Inflammatory macrophage (primary cell): ENCODE measurements at regions not wholly inside any gene's neighbourhood (a gene's known extent, or its start where the extent isn't known, plus 50 kb on each side); places are given as distances from the start of the nearest gene placed in this dataset.

Experiments used
- DNase-seq, 2 donors: peaks; one replicate each; pipeline ENCODE4 v3.0.0-alpha.2; 2020 to 2022

DNA sequence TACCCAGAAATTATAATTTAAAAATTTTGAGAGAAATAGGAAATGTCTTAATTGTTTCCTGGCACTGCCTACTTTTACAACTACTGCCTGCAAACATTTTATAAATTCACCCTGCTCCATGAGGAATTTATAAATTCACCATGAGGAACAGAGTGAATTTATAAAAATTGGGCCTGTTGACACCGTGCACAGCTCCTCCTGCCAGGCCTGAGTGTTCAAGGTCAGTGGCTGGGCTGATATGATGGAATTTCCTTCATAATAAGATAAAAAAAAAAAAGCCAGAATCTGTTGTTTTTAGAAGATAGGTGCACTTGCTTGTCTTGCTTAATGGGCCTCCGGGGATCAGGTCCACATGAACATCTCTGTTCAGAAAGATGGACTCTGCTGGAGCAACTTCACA is 151.7 kb upstream of the RASGEF1B start:
- no peak for DNase-seq

DNA sequence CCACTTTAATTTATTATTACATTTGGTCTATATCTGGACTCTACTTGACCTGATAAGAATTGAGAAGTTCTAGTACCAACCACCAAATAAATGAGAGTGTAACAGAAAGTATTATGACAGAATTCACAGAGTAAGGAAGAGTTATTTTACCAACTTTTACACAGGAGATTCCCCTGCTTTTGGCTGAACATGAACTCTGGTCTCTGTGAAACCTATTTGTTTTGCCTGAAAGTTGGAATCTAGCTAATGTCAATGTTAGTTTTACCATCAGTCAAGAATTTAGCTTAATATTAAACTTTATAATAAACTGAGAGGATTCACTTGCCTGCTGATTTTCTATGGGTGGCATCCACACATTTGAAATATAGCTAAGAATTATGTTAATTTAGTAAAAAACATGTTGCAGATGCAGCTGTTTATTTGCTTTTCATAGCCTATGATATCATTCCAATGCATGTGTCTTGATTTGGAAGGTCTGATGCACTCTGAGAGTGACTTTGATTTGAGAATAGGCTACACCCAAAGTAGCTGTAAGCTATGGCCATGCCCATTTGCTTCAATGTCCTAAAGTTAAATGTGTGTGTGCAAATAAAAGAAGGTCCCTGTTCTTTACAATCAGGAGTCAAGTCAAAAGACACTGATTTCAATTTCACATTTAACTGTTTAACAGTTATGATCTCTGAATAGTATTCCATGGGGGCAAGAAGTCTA is 150.9 kb upstream of the RASGEF1B start:
- no peak for DNase-seq

GRCh38 chr4:81622028-81622427 is 150.3 kb upstream of the RASGEF1B start:
- DNase-seq: no peak

DNA sequence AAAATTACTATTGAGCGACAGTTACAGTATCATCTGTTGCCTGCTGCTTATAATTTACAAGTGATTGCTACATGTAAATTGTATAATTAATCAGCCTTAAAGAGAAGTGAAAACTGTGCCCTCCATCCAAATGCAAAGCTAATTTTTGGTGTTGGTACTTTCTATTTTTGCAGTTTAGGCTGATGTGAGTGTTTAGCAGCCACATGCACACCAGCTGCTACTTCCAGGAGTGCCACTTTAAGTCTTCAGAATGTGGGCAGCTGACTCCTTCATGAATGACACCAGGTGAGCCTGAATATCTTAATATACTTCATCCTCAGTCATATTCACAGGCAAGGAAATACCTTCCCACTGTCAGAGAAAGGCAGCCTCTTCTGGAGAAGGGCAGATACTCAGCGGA is 149.8 kb upstream of the RASGEF1B start:
- no peak for DNase-seq

- DNase-seq: no peak
Measured at GRCh38 chr4:81620442-81620841, 148.7 kb upstream of the RASGEF1B start.

DNA sequence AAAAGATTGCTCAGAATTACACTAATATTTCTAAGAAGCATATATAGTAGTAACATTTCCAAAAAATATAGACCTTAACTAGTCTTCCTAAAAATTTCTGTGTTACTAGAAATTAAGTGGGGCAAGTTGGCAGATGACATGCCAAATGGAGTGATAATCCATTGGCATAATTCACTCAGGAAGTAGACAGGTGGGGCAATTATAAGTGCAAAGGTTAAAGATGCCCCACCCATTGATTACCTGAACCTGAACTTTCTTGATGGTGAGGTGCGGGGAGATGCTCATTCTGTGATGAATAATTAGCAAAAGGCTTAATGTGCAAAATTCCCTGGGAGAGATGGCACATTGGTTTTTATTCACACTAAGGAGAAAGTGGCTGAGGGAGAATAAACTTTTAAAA is 145.8 kb upstream of the RASGEF1B start:
- DNase-seq: no peak

GRCh38 chr4:81611221-81611620 is 139.5 kb upstream of the RASGEF1B start:
- DNase-seq: peak in 1 of 2 donors; percentile 12

- no peak for DNase-seq
Measured at GRCh38 chr4:81609844-81610243, 138.1 kb upstream of the RASGEF1B start.

- peak; percentile 90 to 94 for DNase-seq
Measured at GRCh38 chr4:81607950-81608349, 136.2 kb upstream of the RASGEF1B start.

DNA sequence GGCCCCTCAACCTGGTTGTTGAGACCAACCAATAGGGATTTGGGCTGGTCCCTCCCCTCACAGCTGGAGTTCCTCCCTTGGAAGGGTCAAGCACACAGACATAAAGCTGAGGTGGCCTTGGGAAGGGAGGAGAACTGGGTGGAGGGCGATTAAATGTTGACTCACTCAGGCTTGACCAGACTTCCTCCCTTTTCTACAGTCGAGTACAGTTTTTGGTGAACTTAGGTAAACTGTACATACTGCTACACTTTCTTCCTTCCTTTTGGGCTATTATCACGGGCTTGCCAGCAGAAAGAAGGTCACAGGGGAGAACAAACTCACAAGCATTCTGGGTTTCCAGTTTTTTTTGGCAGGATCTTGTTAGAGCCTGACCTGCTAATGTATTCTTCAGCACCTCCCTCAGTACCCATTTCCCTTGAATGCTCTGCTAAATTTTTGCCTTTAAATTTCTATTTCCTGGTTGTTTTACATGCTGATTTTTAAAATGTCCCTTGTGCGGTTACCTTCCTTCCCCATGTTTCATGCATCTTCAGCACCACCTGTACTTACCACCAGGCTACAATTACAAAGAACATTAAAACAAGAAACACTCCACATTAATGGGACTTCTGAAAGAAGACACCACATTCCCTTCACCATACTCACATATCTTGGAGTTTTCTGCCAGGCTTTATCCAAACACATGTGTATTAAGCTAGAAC is 135.2 kb upstream of the RASGEF1B start:
- peak; percentile 58 to 69 for DNase-seq

DNA sequence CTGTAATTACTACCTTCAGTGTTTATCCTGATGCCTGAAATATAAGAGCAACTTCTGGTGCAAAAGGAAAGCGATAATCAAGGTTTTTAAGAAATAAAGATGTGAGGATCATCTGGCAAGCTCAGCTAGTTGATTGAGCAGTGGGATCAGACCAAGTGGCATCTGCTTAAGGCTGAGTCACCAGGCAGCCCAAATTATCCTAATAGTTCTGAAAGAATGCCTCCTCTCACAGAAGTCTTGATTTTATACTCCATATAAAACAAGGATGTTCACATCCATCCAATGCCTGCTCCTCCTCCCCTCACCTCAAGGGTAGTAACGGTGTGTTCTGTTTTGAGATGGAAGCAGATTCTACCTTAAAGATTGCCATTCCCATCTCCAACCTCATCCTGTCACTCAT is 134.5 kb upstream of the RASGEF1B start:
- DNase-seq: no peak

GRCh38 chr4:81605271-81605670 is 133.6 kb upstream of the RASGEF1B start:
- DNase-seq: peak; percentile 30 to 38

DNA sequence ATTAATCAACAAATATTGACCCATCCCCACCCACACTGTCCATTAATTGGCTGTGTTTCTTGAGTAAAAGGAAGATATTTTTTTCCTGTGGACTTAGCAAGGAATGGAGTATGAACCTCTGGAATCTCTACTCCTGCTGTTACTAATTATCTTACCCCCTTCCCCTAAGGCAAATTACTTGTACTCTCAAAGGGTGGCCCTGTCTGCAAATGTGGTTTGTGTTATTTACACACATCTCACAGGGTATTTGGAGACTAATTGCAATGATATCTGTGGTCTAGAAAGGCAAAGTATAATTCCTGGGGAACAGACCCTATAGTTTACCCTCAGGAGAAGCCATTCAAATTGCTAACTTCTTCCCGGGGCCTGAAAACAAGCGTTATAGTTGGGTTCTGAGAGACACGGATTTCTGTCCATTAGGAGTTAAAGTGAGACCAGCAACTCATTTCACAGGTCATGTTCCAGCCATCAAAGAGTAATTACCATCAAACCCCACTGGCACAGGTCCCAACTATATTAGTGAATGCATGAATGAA is 133.0 kb upstream of the RASGEF1B start:
- no peak for DNase-seq

DNA sequence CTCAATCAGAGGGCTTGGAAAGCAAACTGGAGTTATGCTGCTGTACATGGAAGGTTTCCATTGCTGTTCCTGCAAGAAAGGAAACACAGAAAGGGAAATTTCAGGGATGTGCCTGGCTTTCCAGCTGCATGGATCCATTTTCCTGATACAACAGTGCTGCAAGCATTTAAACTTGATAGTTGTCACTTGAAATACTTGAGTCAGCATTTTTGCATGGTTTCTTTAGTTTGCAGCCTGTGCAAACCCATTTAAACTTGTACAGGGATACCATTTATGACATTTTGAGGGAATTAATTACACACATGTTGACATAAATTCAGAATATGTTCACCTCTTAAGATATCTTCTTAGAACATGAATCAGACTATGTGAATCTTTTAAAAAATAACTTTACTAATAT is 131.1 kb upstream of the RASGEF1B start:
- no peak for DNase-seq

GRCh38 chr4:81601358-81601694 is 129.6 kb upstream of the RASGEF1B start:
- no peak for DNase-seq

GRCh38 chr4:81600520-81601357 is 129.0 kb upstream of the RASGEF1B start:
- DNase-seq: no peak

GRCh38 chr4:81599742-81600380 is 128.2 kb upstream of the RASGEF1B start:
- DNase-seq: no peak

GRCh38 chr4:81595798-81596610 is 124.3 kb upstream of the RASGEF1B start:
- DNase-seq: no peak

DNA sequence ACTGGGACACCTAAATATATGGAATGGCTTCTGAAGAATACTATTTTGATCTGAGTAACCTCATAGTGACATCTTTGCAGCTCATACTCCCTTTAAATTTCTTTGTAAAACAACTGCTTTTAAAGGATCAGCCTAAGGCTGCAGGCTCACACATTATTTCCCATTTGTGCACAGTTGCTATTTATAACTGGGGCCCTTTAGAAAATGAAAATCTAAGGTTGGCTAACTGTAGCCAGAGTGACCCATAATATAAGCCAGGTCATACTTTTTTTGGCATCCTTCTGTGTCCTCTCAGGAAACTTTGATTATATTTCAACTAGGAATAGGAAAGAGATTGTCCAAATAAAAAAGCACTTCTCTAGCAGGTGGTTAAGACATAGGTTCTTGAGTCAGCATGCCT is 123.6 kb upstream of the RASGEF1B start:
- DNase-seq: no peak

DNA sequence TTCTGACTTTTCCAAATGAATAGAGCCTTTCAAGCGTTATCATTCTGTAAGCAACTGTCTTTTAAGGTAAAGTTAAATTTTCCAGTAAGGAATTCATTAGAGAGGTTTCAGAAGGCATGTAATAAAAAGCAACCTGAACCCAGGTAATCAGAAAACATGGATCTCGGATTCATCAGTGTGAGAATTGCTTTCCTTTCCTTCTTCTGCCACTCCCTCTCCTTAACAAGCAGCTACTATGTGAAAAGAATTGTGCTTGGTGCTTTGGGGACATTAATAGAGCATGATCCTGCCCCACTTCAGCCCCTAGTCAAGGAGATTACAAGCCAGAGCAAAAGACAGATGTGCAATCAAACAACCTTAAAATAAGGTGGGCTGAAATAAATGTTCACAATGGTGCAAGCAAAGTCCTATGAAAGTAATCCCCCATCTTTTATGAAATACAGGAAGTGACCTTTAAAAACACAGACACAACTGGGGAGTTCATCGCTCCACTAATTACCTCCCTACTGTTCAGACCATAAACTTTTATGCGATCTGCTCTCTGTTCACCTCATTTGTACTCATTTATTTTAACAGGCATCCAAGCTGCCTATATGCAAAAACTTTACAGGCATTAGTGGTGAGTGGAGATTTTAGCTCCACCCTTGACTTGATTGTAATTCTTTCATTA is 122.9 kb upstream of the RASGEF1B start:
- no peak for DNase-seq

DNA sequence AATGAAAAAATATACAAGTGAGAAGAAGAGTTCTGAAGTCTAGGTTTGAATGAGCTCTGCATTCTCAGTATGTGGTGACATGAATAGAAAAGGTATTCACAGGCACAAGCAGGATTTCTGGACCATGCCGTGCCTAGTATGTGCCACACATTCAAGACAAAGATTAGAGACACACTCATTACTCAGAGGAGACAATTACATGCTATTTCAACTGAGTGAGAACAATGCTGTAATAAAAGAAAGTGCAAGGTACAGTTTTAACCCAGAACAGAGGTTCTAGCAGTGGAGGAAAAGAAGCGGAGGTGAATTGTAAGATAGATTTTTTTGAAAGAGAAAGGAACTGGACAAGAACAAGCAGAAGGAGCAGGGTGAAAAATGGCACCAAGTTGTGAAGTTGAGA is 121.0 kb upstream of the RASGEF1B start:
- DNase-seq: no peak
